HG03064 (cell line): ENCODE measurements at regions not wholly inside any gene's neighbourhood (a gene's known extent, or its start where the extent isn't known, plus 50 kb on each side); places are given as distances from the start of the nearest gene placed in this dataset.

Experiments used
- ATAC-seq: cut with Tn5 transposase; IDR thresholded peaks from one replicate; pipeline ENCODE4 v1.9.1; 2021; ENCODE audit warnings: low read depth; ENCODE audit not compliant: unreplicated experiment

DNA sequence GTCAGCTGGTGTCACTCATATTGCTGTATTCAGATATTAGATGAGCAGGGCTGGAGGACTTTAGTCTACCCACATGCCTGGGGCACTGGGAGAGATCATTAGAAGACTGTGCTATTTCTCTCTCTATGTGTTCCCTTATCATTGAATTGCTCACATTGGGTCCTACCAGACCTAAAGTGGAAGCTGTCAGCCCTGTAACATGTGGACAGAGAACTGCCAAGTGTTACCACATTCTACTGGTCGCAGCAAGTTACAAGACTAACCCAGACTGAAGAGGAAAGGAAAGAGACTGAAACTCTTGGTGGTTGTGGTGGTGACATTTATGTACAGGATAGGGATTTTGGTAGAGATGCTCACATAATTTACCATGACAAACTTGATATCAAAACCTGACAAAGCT is 627.1 kb upstream of the FZD8 start:
- no peak for ATAC-seq

DNA sequence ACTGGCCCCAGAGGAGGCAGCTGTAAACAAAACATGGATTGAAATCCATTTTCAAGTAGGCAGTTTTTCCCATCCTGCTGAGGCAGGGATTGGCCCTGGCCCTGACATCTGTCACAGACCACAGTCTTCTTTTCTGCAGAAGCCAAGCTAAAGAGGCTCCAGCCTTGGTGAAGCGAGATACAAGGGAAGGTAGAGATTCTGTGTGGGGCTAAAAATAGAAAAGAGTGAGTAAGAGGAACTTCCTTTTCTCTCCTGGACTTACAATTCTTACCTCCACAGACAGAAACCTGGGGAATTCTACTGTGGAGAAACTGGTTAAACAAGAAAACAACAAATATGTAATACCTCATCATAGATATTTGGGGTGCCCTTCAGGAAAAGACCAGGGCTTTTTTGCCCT is 624.8 kb upstream of the FZD8 start:
- ATAC-seq = no peak

- no peak for ATAC-seq
Observed at GRCh38 chr10:36265741-36266140, 623.6 kb upstream of the FZD8 start.

GRCh38 chr10:36263871-36264270 is 621.8 kb upstream of the FZD8 start:
- ATAC-seq = no peak

- ATAC-seq = no peak
Observed at GRCh38 chr10:36256948-36257356, 614.9 kb upstream of the FZD8 start.

DNA sequence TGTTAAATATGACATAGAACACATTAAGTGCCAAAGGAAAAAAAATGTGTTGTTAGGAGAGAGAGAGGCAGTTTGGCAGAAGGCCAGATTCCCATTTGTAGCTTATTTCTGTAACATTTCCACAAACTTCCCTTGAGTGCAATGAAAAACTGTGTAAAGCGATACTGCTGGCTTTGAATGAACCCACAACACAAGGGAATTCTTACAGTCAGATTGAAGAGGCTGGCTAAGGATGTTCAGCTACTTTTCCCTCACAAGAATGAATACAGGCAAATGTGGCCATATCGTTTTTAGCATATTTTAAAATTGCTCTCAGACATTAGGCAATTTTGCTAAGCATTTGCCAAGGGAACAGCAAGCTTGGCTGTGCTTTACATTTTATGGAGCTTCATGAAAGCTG is 614.1 kb upstream of the FZD8 start:
- ATAC-seq = no peak

GRCh38 chr10:36254199-36254598 is 612.1 kb upstream of the FZD8 start:
- no peak for ATAC-seq

- ATAC-seq = no peak
Observed at GRCh38 chr10:36253731-36254130, 611.6 kb upstream of the FZD8 start.

GRCh38 chr10:36251068-36251467 is 609.0 kb upstream of the FZD8 start:
- no peak for ATAC-seq

GRCh38 chr10:36248304-36248981 is 606.3 kb upstream of the FZD8 start:
- ATAC-seq = no peak

DNA sequence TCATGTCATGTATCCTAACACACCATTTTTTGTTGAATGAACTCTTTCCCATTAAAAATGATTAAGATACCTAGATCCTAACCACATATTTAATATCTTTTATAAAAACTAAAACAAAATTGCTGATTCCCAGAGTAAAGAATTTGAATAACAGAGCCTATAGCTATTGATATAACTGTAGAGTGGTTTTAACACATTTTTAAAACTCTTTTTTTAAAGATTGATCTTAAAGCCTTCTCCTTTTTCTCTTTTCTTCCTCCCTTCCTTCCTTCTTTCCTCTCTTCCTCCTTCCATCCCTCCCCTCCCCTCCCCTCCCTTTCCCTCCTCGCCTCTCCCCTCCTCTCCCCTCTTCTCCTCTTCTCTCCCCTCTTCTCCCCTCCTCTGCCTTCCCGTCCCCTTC is 605.4 kb upstream of the FZD8 start:
- ATAC-seq = no peak

GRCh38 chr10:36236931-36237330 is 594.8 kb upstream of the FZD8 start:
- no peak for ATAC-seq

- ATAC-seq = no peak
Observed at GRCh38 chr10:36236341-36236740, 594.2 kb upstream of the FZD8 start.

DNA sequence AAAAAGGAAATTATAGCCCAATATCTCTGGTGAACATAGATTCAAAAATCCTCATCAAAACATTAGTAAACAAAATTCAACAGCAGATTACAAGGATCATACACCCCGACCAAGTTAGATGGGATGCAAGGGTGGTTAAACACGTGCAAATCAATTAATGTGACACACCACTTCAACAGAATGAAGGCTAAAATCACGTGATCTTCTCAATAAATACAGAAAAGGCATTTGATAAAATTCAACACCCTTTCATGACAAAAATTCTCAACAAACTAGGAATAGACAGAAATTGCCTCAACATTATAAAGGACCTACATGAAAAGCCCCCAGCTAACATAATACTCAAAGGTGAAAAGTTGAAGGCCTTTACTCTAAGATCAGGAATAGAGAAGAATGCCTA is 590.8 kb upstream of the FZD8 start:
- ATAC-seq = no peak

DNA sequence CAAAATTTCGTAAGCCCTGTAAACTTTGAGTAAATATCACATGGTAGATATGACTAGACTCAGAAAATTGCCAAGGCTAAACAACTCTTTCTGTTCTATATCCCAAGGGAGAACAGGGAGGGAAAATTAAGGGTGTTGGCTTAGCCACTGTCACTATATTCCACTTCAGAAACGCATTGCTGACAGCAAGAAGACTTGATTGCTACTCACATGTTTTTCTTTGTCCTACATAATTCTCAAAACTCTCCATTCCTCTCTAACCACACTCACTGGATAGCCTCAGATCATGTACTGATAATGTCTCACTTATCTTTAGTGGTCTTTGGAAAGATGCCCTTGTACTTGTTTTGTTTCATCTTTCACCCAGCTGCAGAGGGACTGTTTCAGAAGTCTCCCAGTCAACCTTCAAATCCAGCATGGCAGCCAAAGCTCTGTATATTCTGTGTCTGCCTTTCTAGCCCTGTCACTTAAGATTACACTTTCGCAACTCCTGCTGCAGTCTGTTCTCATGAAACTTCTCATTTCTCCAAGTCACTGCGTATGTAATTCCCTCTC is 582.4 kb upstream of the FZD8 start:
- no peak for ATAC-seq

DNA sequence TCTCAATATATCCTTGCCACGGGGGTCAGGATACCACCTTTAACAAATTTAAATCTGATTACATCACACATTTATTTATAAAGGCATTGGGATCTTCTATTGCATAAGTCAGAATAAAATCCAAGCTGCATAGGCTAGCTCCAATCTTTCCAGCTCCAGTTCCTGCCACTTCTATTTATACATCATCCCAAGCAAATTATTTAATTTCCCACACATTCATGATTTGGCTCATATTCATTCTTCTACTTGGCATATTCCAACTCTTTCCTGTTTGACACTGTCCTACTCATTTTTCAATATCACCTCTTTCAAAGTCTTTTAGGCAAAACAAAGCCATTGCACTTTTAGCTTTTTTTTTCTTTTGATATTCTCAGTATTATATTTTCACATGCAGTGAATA is 579.0 kb upstream of the FZD8 start:
- no peak for ATAC-seq

DNA sequence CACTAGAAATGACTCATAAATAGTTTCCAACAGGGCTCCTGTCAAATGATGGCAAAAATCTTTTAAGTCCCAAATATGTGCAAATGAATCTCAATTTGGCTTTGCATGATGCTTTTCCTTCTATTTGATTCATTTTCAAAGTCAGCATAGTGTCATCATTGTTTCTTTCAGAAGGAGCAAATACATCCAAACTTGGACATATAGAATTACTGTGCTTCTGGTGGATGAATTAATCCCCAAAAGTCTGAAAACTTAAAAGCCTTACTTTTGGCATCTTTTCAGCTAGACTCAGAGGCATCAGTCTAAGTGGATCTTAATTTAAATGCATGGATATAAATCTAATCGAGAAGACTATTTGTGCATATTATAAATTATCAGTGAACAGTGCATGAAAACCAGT is 578.1 kb upstream of the FZD8 start:
- no peak for ATAC-seq

DNA sequence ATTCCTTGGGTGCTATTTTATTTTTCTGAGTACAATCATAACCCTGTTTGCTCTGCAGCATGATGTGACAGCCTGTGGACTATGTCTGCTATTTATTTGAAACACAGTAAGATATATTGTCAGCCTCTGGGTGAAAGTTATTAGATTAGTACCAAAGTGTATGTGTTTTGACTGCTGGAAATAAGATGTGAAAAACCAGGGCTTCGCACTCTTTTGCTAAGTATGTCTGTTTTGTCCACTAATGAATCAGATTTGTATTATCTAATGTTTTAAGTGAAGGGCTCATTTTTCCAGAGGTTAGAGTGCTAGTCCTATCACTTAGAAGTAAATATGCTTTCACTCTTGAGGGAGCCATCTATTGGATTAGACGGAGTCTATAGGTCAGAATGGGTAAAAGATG is 569.8 kb upstream of the FZD8 start:
- no peak for ATAC-seq

DNA sequence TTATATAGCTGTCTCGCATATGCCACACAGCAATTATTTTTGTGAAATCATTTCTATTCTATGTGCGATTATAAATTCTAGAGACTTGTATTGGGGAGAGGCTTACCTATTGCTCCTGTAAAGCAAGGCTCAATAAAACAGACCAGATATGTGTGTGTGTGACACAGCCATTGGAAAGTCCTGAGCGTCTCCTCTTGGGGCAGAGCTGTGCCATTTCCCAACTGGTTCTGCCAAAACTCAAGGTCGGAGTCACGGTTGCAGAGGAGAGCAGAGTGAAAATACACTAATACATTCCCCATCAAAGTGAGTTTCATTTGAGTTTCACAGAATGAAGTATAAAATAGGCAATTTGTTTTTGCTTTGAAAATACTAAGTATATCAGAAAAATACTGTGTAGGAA is 567.4 kb upstream of the FZD8 start:
- no peak for ATAC-seq

DNA sequence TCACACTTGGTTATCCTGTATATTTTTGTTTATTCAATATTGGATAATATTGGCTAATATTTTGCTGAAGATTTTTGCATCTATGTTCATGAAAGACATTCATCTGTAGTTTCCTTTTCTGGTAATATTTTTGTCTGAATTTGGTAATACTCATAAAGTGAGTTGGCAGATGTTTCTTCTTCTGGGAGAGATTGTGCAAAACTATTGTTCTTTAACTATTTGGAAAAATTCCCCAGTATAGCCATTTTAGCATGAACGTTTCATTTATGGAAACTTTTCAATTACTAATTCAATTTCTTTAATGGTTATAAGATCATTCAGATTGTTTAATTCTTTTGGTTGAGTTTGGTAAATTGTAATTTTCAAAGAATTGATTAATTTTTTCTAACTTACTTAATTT is 560.8 kb upstream of the FZD8 start:
- no peak for ATAC-seq

DNA sequence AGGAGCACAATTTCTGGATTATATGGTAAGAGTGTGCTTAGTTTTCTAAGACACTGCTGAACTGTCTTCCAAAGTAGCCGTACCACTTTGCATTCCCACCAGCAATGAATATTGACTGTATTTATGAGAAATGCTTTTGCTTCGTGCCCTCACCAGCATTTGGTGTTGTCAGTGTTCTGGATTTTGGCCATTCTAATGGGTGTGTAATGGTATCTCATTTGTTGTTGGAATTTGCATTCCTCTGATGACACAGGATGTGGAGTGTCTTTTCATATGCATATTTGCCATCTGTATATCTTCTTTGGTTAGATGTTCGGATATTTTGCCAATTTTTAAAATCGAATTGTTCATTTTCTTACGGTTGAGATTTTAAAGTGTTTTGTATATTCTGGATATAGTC is 558.5 kb upstream of the FZD8 start:
- ATAC-seq = no peak

GRCh38 chr10:36198322-36198721 is 556.2 kb upstream of the FZD8 start:
- ATAC-seq = no peak

- no peak for ATAC-seq
Observed at GRCh38 chr10:36195364-36195763, 553.3 kb upstream of the FZD8 start.
